G401 (cell line): ENCODE measurements at regions not wholly inside any gene's neighbourhood (a gene's known extent, or its start where the extent isn't known, plus 50 kb on each side); places are given as distances from the start of the nearest gene placed in this dataset.
"Not testable (repeated sequence)": the region's sequence is repeated elsewhere in the genome, so short reads cannot be mapped to it uniquely, and the experiment has no call there.

Experiments
- DNase-seq: peaks from one replicate; pipeline ENCODE4 v3.0.0-alpha.2; 2015; ENCODE audit warnings: low spot score
- in situ Hi-C: cut with HindIII; loops from 2 replicates; pipeline ENCODE4 v1.10.0; 2016; ENCODE audit warnings: low sequenced_read_pairs, mixed read lengths

GRCh38 chr5:40108764-40109390, 570.8 kb upstream of the PTGER4 start:
- in situ Hi-C loops, DNase-seq: not testable (repeated sequence)

- in situ Hi-C loops, DNase-seq: not testable (repeated sequence)
Measured at GRCh38 chr5:40107786-40108185, 571.9 kb upstream of the PTGER4 start.

GRCh38 chr5:40106847-40107246, 572.9 kb upstream of the PTGER4 start:
- DNase-seq = no peak
- in situ Hi-C loops = no loop called here

DNA sequence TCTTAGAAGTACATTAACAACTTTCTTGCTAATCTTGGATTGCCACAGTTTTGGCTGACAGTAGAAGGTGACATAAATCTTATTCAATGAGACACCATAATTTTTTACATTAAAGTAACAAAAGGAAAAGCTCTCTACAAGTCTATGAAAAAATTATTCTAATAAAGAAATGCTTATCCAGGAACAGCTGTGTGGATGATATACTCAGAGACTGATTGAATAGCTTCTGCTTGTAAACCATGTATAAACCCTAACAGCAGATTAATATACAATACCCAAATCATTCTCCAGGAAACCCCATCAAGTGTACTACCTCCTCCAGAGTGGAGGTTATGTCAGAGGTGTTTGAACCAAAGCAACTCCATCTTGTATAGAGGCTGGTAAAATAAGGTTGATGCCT, 581.4 kb upstream of the PTGER4 start:
- DNase-seq = no peak
- in situ Hi-C loops = no loop called here

- in situ Hi-C loops = no loop called here
- no peak for DNase-seq
Measured at GRCh38 chr5:40093550-40093949, 586.2 kb upstream of the PTGER4 start.

DNA sequence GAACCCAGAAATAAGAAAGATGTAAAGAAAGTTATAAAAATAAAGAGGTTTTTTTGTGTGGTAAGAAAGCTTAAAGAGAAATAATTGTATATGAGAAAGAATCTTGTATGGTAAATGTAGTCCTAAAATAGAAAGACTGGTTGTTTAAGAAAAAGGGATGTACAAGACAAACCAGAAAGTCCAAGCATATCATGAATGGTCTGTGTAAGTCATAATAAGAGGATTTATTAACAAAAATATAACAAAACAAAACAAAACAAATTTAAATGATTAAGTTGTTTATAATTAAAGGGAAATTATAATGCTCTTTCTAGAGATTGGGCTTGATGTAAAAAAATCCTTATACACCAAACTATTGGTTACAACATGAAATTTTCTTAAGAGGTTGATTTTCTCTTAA, 590.4 kb upstream of the PTGER4 start:
- DNase-seq = no peak
- in situ Hi-C loops = no loop called here

- in situ Hi-C loops = no loop called here
- DNase-seq = no peak
Measured at GRCh38 chr5:40084614-40085013, 595.1 kb upstream of the PTGER4 start.

GRCh38 chr5:40082313-40082712, 597.4 kb upstream of the PTGER4 start:
- in situ Hi-C loops = no loop called here
- no peak for DNase-seq

- in situ Hi-C loops = no loop called here
Measured at GRCh38 chr5:40080191-40080590, 599.5 kb upstream of the PTGER4 start.

GRCh38 chr5:40078898-40079575, 600.7 kb upstream of the PTGER4 start:
- in situ Hi-C loops = no loop called here
- DNase-seq = no peak

More at GRCh38 chr5:40080191-40080590, 599.5 kb upstream of the PTGER4 start:
- no peak for DNase-seq

- in situ Hi-C loops = no loop called here
- no peak for DNase-seq
Measured at GRCh38 chr5:40074826-40075225, 604.9 kb upstream of the PTGER4 start.

GRCh38 chr5:40073927-40074326, 605.8 kb upstream of the PTGER4 start:
- in situ Hi-C loops = no loop called here
- DNase-seq = no peak

- no peak for DNase-seq
- in situ Hi-C loops = no loop called here
Measured at GRCh38 chr5:40071870-40072269, 607.8 kb upstream of the PTGER4 start.

GRCh38 chr5:40066616-40067015, 613.1 kb upstream of the PTGER4 start:
- in situ Hi-C loops = no loop called here

GRCh38 chr5:40052808-40053207, 626.9 kb upstream of the PTGER4 start:
- in situ Hi-C loops = no loop called here

More at GRCh38 chr5:40066616-40067015, 613.1 kb upstream of the PTGER4 start:
- no peak for DNase-seq

GRCh38 chr5:40046792-40047191, 622.0 kb upstream of the DAB2 start:
- no peak for DNase-seq
- in situ Hi-C loops = no loop called here

More at GRCh38 chr5:40052808-40053207, 626.9 kb upstream of the PTGER4 start:
- DNase-seq = no peak

DNA sequence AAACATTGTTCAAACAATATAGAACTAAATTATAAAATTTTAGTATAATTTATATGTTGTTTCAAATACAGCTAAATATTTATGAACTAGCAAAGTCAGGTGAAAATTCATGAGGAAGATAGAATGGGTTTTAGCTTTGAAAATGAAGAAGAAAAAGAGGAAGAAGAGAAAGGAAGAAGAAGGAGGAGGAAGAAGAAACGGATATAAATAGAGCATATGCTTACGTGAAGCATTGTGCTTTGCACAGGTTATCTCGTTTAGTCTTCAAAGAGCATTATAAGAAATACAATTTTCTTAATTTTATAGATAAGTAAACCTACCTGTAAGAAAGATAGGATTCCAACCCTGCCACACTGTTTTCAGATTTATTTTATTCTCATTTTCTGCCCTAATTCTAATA, 620.6 kb upstream of the DAB2 start:
- in situ Hi-C loops = no loop called here
- DNase-seq = no peak

- in situ Hi-C loops = no loop called here
- no peak for DNase-seq
Measured at GRCh38 chr5:40043916-40044315, 619.1 kb upstream of the DAB2 start.

GRCh38 chr5:40041452-40041851, 616.7 kb upstream of the DAB2 start:
- no peak for DNase-seq
- in situ Hi-C loops = no loop called here

GRCh38 chr5:40037713-40038112, 612.9 kb upstream of the DAB2 start:
- DNase-seq = no peak
- in situ Hi-C loops = no loop called here

- in situ Hi-C loops = no loop called here
- no peak for DNase-seq
Measured at GRCh38 chr5:40034441-40034840, 609.7 kb upstream of the DAB2 start.
